GM23338 (cell line): ENCODE measurements at regions not wholly inside any gene's neighbourhood (a gene's known extent, or its start where the extent isn't known, plus 50 kb on each side); places are given as distances from the start of the nearest gene placed in this dataset.

Source experiments
- CREB1 ChIP-seq: fragments of 250-450 bp; sonication (Bioruptor Pico); IDR thresholded peaks from 2 replicates; pipeline ENCODE4 v1.5.0; 2020; ENCODE audit warnings: low read depth, mild to moderate bottlenecking, moderate library complexity
- ETS1 ChIP-seq: IDR thresholded peaks from 2 replicates; pipeline ENCODE4 v1.6.1; 2016; ENCODE audit warnings: antibody characterized with exemption
- EZH2 ChIP-seq: fragments of 200-600 bp; sonication (generic); IDR thresholded peaks from one replicate; pipeline ENCODE4 v1.8.0; 2017; ENCODE audit warnings: antibody characterized with exemption, mild to moderate bottlenecking, low read depth; ENCODE audit not compliant: unreplicated experiment
- EZH2phosphoT487 ChIP-seq: fragments of 200-600 bp; sonication (generic); IDR thresholded peaks from one replicate; pipeline ENCODE4 v1.8.1; 2018; ENCODE audit warnings: antibody characterized with exemption; ENCODE audit not compliant: unreplicated experiment
- JUNB ChIP-seq: IDR thresholded peaks from one replicate; pipeline ENCODE4 v1.6.1; 2016; ENCODE audit warnings: antibody characterized with exemption; ENCODE audit not compliant: unreplicated experiment
- NANOG ChIP-seq: IDR thresholded peaks from 2 replicates; pipeline ENCODE4 v1.6.1; 2016; ENCODE audit warnings: antibody characterized with exemption, borderline replicate concordance
- POLR2AphosphoS5 ChIP-seq: IDR thresholded peaks from 2 replicates; pipeline ENCODE4 v1.6.1; 2016; ENCODE audit warnings: antibody characterized with exemption, low read depth
- REST ChIP-seq: IDR thresholded peaks from one replicate; pipeline ENCODE4 v1.6.1; 2018; ENCODE audit warnings: antibody characterized with exemption; ENCODE audit not compliant: unreplicated experiment
- STAT1 ChIP-seq: IDR thresholded peaks from one replicate; pipeline ENCODE4 v1.6.1; 2016; ENCODE audit warnings: antibody characterized with exemption; ENCODE audit not compliant: unreplicated experiment
- ZNF114 ChIP-seq: fragments of 250-450 bp; sonication (Bioruptor Pico); IDR thresholded peaks from 2 replicates; pipeline ENCODE4 v1.5.0; 2020; ENCODE audit warnings: mild to moderate bottlenecking, moderate library complexity
- ZNF331 ChIP-seq: fragments of 250-450 bp; sonication (Bioruptor Pico); IDR thresholded peaks from 2 replicates; pipeline ENCODE4 v1.5.0; 2020; ENCODE audit warnings: low read depth, mild to moderate bottlenecking, moderate library complexity
- ZNF462 ChIP-seq: fragments of 250-450 bp; sonication (Bioruptor Pico); IDR thresholded peaks from 2 replicates; pipeline ENCODE4 v1.5.0; 2020; ENCODE audit warnings: mild to moderate bottlenecking, moderate library complexity
- TF ChIP-seq, protein P1 (sequence below), 2 experiments: fragments of 200-600 bp in 1 of 2; sonication (generic) in 1 of 2; conservative IDR thresholded peaks; 2 replicates each; pipeline versions ENCODE4 v1.5.1 to v1.6.1; 2016 to 2017; ENCODE audit warnings: antibody characterized with exemption in 2 of 2, low read depth in 2 of 2, mild to moderate bottlenecking in 2 of 2, moderate library complexity in 1 of 2

DNA sequence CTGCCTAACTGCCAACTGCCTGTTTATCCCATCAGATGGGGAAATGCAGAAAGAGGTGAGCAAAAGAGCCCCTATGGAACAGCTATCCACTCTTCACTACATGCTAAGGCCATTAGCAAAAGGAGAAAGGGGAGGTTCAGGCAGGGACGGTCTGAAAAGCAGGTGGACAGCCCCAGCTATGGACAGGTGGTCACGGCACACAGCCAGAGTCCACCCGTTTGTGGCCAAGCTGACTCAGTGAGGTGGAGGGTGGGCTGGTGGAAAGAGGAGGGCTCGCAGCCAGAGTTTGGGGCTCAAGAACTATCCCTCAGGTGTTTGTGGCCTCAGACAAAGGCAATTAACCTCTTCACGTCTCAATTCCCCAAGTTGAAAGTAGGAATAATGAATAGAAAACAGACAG is 148.9 kb upstream of the UBE2E1 start:
- TF ChIP-seq, protein P1, sequence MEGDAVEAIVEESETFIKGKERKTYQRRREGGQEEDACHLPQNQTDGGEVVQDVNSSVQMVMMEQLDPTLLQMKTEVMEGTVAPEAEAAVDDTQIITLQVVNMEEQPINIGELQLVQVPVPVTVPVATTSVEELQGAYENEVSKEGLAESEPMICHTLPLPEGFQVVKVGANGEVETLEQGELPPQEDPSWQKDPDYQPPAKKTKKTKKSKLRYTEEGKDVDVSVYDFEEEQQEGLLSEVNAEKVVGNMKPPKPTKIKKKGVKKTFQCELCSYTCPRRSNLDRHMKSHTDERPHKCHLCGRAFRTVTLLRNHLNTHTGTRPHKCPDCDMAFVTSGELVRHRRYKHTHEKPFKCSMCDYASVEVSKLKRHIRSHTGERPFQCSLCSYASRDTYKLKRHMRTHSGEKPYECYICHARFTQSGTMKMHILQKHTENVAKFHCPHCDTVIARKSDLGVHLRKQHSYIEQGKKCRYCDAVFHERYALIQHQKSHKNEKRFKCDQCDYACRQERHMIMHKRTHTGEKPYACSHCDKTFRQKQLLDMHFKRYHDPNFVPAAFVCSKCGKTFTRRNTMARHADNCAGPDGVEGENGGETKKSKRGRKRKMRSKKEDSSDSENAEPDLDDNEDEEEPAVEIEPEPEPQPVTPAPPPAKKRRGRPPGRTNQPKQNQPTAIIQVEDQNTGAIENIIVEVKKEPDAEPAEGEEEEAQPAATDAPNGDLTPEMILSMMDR (conservative IDR thresholded peaks at IDR 0.05; ENCODE audit: low read depth in 2 of 2): no peak
- TF ChIP-seq EZH2phosphoT487 (no peak), EZH2 (no peak), REST (no peak), POLR2AphosphoS5 (no peak), ETS1 (no peak), NANOG (no peak), ZNF114 (no peak), STAT1 (no peak), JUNB (no peak), CREB1 (CRISPR knock-in tag) (no peak), ZNF331 (CRISPR knock-in tag) (no peak), ZNF462 (CRISPR knock-in tag) (no peak)
